Thoracic aorta (tissue), 2 donors: ENCODE measurements at regions not wholly inside any gene's neighbourhood (a gene's known extent, or its start where the extent isn't known, plus 50 kb on each side); places are given as distances from the start of the nearest gene placed in this dataset.

ENCODE experiments used
- ATAC-seq: fragments of 150-250 bp; one replicate; pipeline ENCODE4 v1.8.0; 2017; ENCODE audit warnings: low read depth; ENCODE audit not compliant: insufficient number of reproducible peaks, low FRiP score
- DNase-seq: peaks from one replicate; pipeline ENCODE4 v3.0.0-alpha.2; 2020; ENCODE audit warnings: low spot score
- H3K27ac ChIP-seq, 2 donors: fragments of 200-600 bp; sonication (generic); 1 replicate in 1 of 2; 2 replicates in 1 of 2; pipeline ENCODE4 v1.5.1; 2016; ENCODE audit warnings: mild to moderate bottlenecking in 2 of 2, moderate library complexity in 2 of 2
- H3K27me3 ChIP-seq: fragments of 200-600 bp; sonication (generic); replicated peaks from 2 replicates; pipeline ENCODE4 v1.6.0; 2016; ENCODE audit warnings: mild to moderate bottlenecking; ENCODE audit not compliant: insufficient read depth
- H3K36me3 ChIP-seq: fragments of 200-600 bp; sonication (generic); one replicate; pipeline ENCODE4 v1.5.1; 2016
- H3K4me1 ChIP-seq, 2 donors: fragments of 200-600 bp; sonication (generic); 1 replicate in 1 of 2; 2 replicates in 1 of 2; pipeline versions ENCODE4 v1.5.1 to v1.6.0; 2016; ENCODE audit warnings: low read depth in 2 of 2, mild to moderate bottlenecking in 1 of 2; ENCODE audit not compliant: control insufficient read depth in 1 of 2
- H3K4me3 ChIP-seq: fragments of 200-600 bp; sonication (generic); 2 replicates; pipeline ENCODE4 v1.5.1; 2016; ENCODE audit warnings: mild to moderate bottlenecking
- H3K9me3 ChIP-seq: fragments of 200-600 bp; sonication (generic); 2 replicates; pipeline ENCODE4 v1.5.1; 2016
- TF ChIP-seq, protein P1 (sequence below): fragments of 200-600 bp; sonication (generic); IDR thresholded peaks from one replicate; pipeline ENCODE4 v1.5.1; 2019; ENCODE audit warnings: antibody characterized with exemption

DNA sequence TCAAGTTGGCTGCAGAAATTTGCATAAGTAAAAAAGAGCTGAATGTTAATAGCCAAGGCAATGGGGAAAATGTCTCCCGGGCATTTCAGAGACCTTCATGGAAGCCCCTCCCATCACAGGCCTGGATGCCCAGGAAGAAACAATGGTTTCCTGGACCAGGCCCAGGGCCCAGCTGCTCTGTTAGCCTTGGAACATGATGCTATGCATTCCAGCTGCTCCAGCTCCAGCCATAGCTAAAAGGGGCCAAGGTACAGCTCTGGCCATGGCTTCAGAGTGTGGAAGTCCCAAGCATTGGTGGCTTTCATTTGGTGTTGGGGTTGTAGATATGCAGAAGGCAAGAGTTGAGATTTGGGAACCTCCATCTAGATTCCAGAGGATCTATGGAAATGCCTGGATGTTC lies 508.3 kb downstream of the SPRY1 start:
- no peaks in the 10 kb centered on the region for H3K36me3 ChIP-seq
- ATAC-seq = no peak

DNA sequence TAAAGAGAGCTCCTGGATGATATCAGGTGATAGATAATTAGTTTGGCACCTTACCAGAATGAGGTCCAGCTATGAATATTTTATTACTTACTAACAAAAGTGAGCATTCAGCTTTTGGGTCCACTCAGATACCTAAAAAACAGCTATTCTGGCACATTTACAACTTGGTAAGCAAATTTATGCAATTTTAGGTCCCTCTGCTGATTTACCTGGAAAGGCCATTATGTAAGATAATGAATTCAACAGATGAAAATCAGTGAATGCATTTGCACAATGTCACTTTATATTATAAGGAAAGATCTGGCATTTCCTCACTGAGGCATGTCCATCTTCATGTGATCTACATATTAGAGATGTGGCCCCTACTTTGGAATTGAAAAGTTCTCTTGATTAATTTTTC lies 517.0 kb downstream of the SPRY1 start:
- Histone ChIP-seq H3K4me3 (no peak overlapping the region), H3K36me3 (no peaks in the 10 kb centered on the region), H3K9me3 (no peaks in the 10 kb centered on the region), H3K27me3 (no peaks in the 10 kb centered on the region), H3K4me1 (no peaks in the 10 kb centered on the region), H3K27ac (no peak overlapping the region)
- DNase-seq (no peak), ATAC-seq (no peak)
- TF ChIP-seq, protein P1, sequence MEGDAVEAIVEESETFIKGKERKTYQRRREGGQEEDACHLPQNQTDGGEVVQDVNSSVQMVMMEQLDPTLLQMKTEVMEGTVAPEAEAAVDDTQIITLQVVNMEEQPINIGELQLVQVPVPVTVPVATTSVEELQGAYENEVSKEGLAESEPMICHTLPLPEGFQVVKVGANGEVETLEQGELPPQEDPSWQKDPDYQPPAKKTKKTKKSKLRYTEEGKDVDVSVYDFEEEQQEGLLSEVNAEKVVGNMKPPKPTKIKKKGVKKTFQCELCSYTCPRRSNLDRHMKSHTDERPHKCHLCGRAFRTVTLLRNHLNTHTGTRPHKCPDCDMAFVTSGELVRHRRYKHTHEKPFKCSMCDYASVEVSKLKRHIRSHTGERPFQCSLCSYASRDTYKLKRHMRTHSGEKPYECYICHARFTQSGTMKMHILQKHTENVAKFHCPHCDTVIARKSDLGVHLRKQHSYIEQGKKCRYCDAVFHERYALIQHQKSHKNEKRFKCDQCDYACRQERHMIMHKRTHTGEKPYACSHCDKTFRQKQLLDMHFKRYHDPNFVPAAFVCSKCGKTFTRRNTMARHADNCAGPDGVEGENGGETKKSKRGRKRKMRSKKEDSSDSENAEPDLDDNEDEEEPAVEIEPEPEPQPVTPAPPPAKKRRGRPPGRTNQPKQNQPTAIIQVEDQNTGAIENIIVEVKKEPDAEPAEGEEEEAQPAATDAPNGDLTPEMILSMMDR = no peak

More for the DNA sequence above, 508.3 kb downstream of the SPRY1 start:
- H3K27ac ChIP-seq = no peak overlapping the region
- TF ChIP-seq, protein P1 = no peak
- H3K9me3 ChIP-seq = no peaks in the 10 kb centered on the region
- H3K4me1 ChIP-seq = no peaks in the 10 kb centered on the region
- no peak for DNase-seq
- H3K27me3 ChIP-seq = no peaks in the 10 kb centered on the region
- H3K4me3 ChIP-seq = no peak overlapping the region

DNA sequence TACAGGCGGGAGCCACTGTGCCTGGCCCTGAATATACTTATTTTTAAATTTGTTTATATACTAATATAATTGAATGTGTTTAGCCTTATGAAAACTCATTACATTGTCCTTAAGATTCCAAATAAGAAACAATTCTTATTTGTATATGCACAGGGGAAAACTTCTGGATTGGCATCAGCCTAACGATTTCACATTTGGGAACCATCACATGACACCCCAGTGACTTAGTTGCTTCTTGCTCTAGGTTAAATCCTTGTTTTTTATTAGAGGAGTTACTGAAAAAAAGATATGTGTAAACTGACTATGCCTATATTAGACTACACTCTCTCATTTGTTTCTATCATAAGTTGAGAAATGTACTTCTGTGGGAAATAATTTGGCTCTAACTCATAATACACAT lies 520.2 kb downstream of the SPRY1 start:
- Histone ChIP-seq H3K9me3 (no peaks in the 10 kb centered on the region), H3K36me3 (no peaks in the 10 kb centered on the region), H3K4me1 (no peaks in the 10 kb centered on the region), H3K27ac (no peak overlapping the region), H3K4me3 (no peak overlapping the region), H3K27me3 (no peaks in the 10 kb centered on the region)
- DNase-seq = no peak
- TF ChIP-seq, protein P1 = no peak
- no peak for ATAC-seq

DNA sequence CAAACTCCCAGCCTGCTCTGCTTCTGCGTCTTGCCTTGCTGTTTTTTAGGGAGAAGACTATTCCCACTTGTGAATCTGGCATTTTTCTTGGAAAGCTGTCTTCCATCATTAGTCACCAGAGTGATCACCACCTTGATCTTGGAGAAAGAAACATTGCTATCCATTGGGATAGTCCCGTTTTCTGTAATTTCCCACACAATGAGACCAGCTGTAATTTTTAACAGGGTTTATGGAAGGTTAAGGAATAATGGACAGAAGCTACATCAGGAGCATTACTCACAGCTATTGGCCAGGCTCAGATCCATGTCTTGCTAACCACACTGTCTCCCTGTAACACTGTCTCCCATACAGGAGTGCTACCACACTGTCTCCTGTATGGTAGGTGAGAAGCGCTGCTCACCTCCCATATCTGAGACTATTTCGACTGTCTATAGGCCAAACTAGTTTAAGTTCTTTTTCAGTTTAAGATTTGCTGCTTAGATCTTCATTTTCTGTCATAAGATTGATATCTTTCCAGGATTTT lies 523.0 kb downstream of the SPRY1 start:
- Histone ChIP-seq H3K27ac (no peak overlapping the region), H3K4me3 (no peak overlapping the region), H3K4me1 (no peaks in the 10 kb centered on the region), H3K27me3 (no peaks in the 10 kb centered on the region), H3K9me3 (no peaks in the 10 kb centered on the region), H3K36me3 (no peaks in the 10 kb centered on the region)
- DNase-seq (no peak), ATAC-seq (no peak)
- TF ChIP-seq, protein P1 = no peak

DNA sequence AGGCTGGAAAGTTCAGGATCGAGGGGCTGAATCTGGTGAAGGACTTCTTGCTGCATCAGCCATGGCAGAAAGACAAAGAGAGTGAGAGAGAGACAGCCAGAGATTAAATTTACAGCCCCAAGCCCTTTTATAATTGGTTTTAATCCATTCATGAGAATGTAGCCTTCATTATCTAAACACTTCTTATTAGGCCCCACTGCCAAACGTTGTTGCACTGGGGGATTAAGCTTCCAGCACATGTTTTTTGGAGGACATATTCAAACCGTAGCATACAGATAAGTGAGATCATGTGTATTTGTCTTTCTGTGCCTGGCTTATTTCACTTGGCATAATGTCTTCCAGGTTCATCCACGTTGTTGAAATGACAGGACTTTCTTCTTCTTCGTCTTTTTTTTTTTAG lies 524.7 kb downstream of the SPRY1 start:
- Histone ChIP-seq H3K4me1 (no peaks in the 10 kb centered on the region), H3K36me3 (no peaks in the 10 kb centered on the region), H3K9me3 (no peaks in the 10 kb centered on the region), H3K4me3 (no peak overlapping the region), H3K27ac (no peak overlapping the region), H3K27me3 (no peaks in the 10 kb centered on the region)
- TF ChIP-seq, protein P1 = no peak
- no peak for ATAC-seq
- DNase-seq = no peak
